ENCODE measurements at regions not wholly inside any gene's neighbourhood (a gene's known extent, or its start where the extent isn't known, plus 50 kb on each side); places are given as distances from the start of the nearest gene placed in this dataset.
"Not testable (repeated sequence)": the region's sequence is repeated elsewhere in the genome, so short reads cannot be mapped to it uniquely, and the experiment has no call there.

- no peak for DNase-seq (ENCODE audit: low read depth in 2 of 2)
These were observed 62.6 kb upstream of the PAX8 start for GRCh38 chr2:113341191-113341869.

DNA sequence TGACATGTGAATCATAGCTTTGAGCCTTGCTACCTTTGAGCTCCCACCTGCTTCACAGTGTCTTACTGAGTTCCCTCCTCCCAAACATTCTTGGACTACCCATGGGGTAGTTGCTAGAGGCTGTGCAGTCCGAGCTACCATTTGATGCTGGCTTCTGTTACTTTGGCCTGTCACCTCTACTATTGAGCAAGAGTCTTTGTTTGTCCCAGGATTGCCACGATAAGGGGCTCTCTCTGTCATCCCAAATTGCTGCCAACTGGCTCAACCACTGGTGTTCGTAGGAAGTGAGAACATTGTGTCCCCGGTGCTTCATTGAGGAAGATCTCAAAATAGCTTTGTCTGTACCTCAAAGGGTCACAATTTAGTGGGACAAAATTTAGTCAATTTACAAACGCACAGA lies 59.1 kb upstream of the PAX8 start:
- DNase-seq (ENCODE audit: low read depth in 2 of 2), result no peak

GRCh38 chr2:113336040-113336439 lies 57.3 kb upstream of the PAX8 start:
- not testable (repeated sequence) for DNase-seq (ENCODE audit: low read depth in 2 of 2)

DNA sequence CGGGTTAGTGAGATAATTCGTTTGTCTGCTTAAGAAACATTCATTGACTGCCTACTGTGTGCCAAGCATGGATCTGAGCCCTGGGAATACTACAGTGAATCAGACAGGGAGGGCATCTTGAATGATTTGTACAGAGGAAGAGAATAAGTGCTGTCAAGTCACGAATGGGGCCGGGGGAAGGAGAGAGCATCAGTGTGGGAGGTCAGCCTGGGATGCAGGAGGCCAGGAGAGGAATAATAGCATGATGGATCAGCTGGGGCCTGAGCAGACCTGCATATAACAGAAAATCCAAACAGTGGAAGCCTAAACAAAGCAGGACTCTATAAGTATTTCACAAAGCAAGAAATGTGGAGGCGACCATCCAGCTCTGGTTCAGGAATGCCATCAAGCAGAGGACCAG lies 55.4 kb upstream of the PAX8 start:
- DNase-seq (ENCODE audit: low read depth in 2 of 2), result no peak

GRCh38 chr2:113333735-113334134 lies 55.0 kb upstream of the PAX8 start:
- not testable (repeated sequence) for DNase-seq (ENCODE audit: low read depth in 2 of 2)

GRCh38 chr2:113330060-113330767 lies 51.5 kb upstream of the PAX8 start:
- DNase-seq (ENCODE audit: low read depth in 2 of 2), result not testable (repeated sequence)

DNA sequence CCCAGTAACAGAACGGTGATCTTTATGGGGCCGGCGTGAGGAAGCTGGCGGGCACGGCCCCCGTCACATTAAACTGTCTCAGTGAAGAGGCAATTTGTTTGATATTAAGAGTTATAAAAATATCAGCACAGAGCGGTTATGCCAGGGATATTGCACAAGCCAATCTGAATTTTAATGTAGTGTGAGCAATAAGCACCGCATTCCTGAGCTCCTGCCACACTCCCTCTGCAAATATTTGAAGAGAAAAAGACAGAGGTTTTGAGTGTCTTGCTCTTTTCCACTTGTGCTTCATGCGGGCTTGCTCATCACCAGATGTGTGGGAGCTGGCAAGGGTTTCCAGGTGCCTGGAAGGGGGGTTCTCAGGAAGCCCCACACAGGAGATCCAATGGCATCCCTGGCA lies 50.3 kb upstream of the PAX8 start:
- DNase-seq (ENCODE audit: low read depth in 2 of 2), result not testable (repeated sequence)

- DNase-seq (ENCODE audit: low read depth in 2 of 2), result not testable (repeated sequence)
These were observed 49.9 kb upstream of the PAX8 start for GRCh38 chr2:113328572-113328971.
